PFSK-1 (cell line): ENCODE measurements at regions not wholly inside any gene's neighbourhood (a gene's known extent, or its start where the extent isn't known, plus 50 kb on each side); places are given as distances from the start of the nearest gene placed in this dataset.

Experiments used
- POLR2AphosphoS5 ChIP-seq: IDR thresholded peaks from 2 replicates; pipeline ENCODE4 v1.6.1; 2012; ENCODE audit warnings: low read depth, mild to moderate bottlenecking, control low read depth, low read length, moderate library complexity
- SIN3A ChIP-seq: IDR thresholded peaks from 2 replicates; pipeline ENCODE4 v1.6.1; 2012; ENCODE audit warnings: mild to moderate bottlenecking, low read length, moderate library complexity, borderline replicate concordance; ENCODE audit not compliant: insufficient read depth
- TAF1 ChIP-seq: IDR thresholded peaks from 2 replicates; pipeline ENCODE4 v1.6.1; 2012; ENCODE audit warnings: low read length, control low read depth, borderline replicate concordance; ENCODE audit not compliant: insufficient read depth
- TF ChIP-seq, protein P1 (sequence below), 2 experiments: IDR thresholded peaks; 2 replicates each; pipeline versions ENCODE4 v1.6.1 to v1.8.0; 2011 to 2012; ENCODE audit warnings: low read depth in 2 of 2, low read length in 2 of 2, control low read depth in 1 of 2, inconsistent platforms in 1 of 2, mild to moderate bottlenecking in 1 of 2, moderate library complexity in 1 of 2; ENCODE audit not compliant: insufficient read depth in 1 of 2

DNA sequence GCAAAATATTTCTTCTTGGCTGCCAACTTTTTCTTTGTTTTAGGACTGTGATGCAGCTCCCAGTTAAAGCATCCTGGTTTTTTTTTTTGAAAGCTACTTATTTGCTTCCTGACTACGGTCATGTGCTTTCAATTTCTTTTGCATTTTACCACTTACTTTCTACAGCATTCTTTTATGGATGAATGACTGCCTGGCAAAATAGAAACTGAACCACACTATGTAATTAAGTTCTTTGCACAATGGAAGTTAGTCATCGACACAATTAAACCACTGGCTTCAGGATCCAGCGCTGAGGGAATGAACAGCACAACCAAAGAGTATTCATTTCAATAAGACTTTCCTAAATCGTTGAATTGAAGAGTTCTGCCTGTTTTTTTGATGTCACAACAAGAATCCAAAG is 82.2 kb upstream of the EPHA3 start:
- TF ChIP-seq, protein P1, sequence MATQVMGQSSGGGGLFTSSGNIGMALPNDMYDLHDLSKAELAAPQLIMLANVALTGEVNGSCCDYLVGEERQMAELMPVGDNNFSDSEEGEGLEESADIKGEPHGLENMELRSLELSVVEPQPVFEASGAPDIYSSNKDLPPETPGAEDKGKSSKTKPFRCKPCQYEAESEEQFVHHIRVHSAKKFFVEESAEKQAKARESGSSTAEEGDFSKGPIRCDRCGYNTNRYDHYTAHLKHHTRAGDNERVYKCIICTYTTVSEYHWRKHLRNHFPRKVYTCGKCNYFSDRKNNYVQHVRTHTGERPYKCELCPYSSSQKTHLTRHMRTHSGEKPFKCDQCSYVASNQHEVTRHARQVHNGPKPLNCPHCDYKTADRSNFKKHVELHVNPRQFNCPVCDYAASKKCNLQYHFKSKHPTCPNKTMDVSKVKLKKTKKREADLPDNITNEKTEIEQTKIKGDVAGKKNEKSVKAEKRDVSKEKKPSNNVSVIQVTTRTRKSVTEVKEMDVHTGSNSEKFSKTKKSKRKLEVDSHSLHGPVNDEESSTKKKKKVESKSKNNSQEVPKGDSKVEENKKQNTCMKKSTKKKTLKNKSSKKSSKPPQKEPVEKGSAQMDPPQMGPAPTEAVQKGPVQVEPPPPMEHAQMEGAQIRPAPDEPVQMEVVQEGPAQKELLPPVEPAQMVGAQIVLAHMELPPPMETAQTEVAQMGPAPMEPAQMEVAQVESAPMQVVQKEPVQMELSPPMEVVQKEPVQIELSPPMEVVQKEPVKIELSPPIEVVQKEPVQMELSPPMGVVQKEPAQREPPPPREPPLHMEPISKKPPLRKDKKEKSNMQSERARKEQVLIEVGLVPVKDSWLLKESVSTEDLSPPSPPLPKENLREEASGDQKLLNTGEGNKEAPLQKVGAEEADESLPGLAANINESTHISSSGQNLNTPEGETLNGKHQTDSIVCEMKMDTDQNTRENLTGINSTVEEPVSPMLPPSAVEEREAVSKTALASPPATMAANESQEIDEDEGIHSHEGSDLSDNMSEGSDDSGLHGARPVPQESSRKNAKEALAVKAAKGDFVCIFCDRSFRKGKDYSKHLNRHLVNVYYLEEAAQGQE (IDR thresholded peaks at IDR 0.05; ENCODE audit: insufficient read depth in 1 of 2, low read depth in 2 of 2, low read length in 2 of 2), result no peak
- no peak for TF ChIP-seq POLR2AphosphoS5
- TF ChIP-seq SIN3A, result no peak
- TF ChIP-seq TAF1, result no peak
